PC-9 (cell line): ENCODE measurements at regions not wholly inside any gene's neighbourhood (a gene's known extent, or its start where the extent isn't known, plus 50 kb on each side); places are given as distances from the start of the nearest gene placed in this dataset.

Source experiments
- BruUV-seq: library from RNA; stranded (reverse); fragments of 400-500 nt; replicated peaks from 2 replicates; lab custom pipeline; 2021; lab: Mats Ljungman, UMichigan
- CTCF ChIA-PET: fragments of 300-600 bp; sonication (Branson Sonifier 250); formaldehyde crosslinking; loops from one replicate; lab custom pipeline; 2022; ENCODE audit warnings: antibody characterized with exemption; lab: Charles Lee
- POLR2A ChIA-PET: fragments of 300-600 bp; sonication (Branson Sonifier 250); formaldehyde crosslinking; loops from one replicate; lab custom pipeline; 2022; ENCODE audit warnings: antibody characterized with exemption; ENCODE audit not compliant: unreplicated experiment; lab: Charles Lee
- DNase-seq, 2 experiments: peaks; one replicate each; pipeline versions ENCODE4 v3.0.0 to v3.0.0-alpha.2; 2015 to 2022; ENCODE audit warnings: mixed read lengths in 1 of 2
- H2AFZ ChIP-seq: fragments of 200-600 bp; sonication (generic); 2 replicates; pipeline ENCODE4 v1.8.1; 2017; ENCODE audit warnings: antibody characterized with exemption
- H3F3A ChIP-seq: fragments of 200-600 bp; sonication (generic); 2 replicates; pipeline ENCODE4 v1.8.1; 2017; ENCODE audit warnings: antibody characterized with exemption, mild to moderate bottlenecking, low read depth; ENCODE audit not compliant: insufficient read depth
- H3K27ac ChIP-seq: fragments of 200-600 bp; sonication (generic); 2 replicates; pipeline ENCODE4 v1.6.1; 2016; ENCODE audit warnings: mixed run types
- H3K27me3 ChIP-seq: fragments of 200-600 bp; sonication (generic); 2 replicates; pipeline ENCODE4 v1.6.1; 2016; ENCODE audit warnings: low read depth, mixed run types; ENCODE audit not compliant: insufficient read depth
- H3K36me3 ChIP-seq: fragments of 200-600 bp; sonication (generic); 2 replicates; pipeline ENCODE4 v1.6.1; 2016; ENCODE audit warnings: low read depth, mixed run types
- H3K4me1 ChIP-seq: fragments of 200-600 bp; sonication (generic); replicated peaks from 2 replicates; pipeline ENCODE4 v1.6.1; 2016; ENCODE audit warnings: mixed run types; ENCODE audit not compliant: insufficient read depth
- H3K4me2 ChIP-seq: fragments of 200-600 bp; sonication (generic); 2 replicates; pipeline ENCODE4 v1.6.1; 2017; ENCODE audit warnings: mixed run types
- H3K4me3 ChIP-seq: fragments of 200-600 bp; sonication (generic); 2 replicates; pipeline ENCODE4 v1.6.1; 2016; ENCODE audit warnings: mixed run types
- H3K79me2 ChIP-seq: fragments of 200-600 bp; sonication (generic); 2 replicates; pipeline ENCODE4 v1.6.1; 2017; ENCODE audit warnings: low read depth, mixed run types
- H3K9me2 ChIP-seq: fragments of 200-600 bp; sonication (generic); 2 replicates; pipeline ENCODE4 v1.8.1; 2017; ENCODE audit warnings: mild to moderate bottlenecking; ENCODE audit not compliant: insufficient read depth
- H3K9me3 ChIP-seq: fragments of 200-600 bp; sonication (generic); 2 replicates; pipeline ENCODE4 v1.8.1; 2016; ENCODE audit warnings: low read depth; ENCODE audit not compliant: insufficient read depth
- H4K20me1 ChIP-seq: fragments of 200-600 bp; sonication (generic); 2 replicates; pipeline ENCODE4 v1.8.1; 2017; ENCODE audit not compliant: insufficient read depth
- CTCF ChIP-seq: fragments of 200-600 bp; sonication (generic); conservative IDR thresholded peaks from 2 replicates; pipeline ENCODE4 v1.6.1; 2017; ENCODE audit warnings: mixed run types, antibody characterized with exemption, mild to moderate bottlenecking, moderate library complexity
- EZH2 ChIP-seq: fragments of 200-600 bp; sonication (generic); IDR thresholded peaks from 2 replicates; pipeline ENCODE4 v1.8.0; 2017; ENCODE audit warnings: antibody characterized with exemption, low read depth
- intact Hi-C: fragments of 100-400 bp; cut with micrococcal nuclease; formaldehyde crosslinking; loops from one replicate; pipeline ENCODE4 v1.10.0; 2022; ENCODE audit not compliant: unreplicated experiment

DNA sequence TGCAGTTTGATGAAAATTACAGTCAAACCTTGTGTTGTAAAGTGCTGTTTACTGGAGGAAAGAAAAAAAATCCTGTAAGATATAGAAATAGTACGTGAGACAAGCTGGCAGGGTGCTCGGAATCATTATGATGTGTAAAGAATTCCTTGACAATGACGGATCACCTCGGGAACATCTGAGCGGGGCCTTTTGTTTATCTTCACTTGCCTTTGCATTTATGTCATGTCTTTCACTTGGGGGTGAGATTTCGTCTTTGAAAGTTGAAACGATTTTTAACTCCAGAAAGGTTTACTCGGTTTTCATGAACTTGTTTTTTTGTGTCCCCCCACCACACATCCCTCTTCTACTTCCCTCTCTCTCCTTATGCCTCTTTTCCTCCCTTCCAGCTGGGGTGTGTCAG, 128.3 kb upstream of the VEPH1 start:
- CTCF ChIA-PET, result no interaction called here
- no peak for DNase-seq
- POLR2A ChIA-PET, result interaction anchor here (0.7 kb wide), 1 partner anchor 281 kb away, joined by 13 read pairs; no protein-coding TSS in a partner anchor

GRCh38 chr3:157626817-157627216, 123.6 kb upstream of the VEPH1 start:
- TF ChIP-seq EZH2 (no peak), CTCF (no peak)
- Histone ChIP-seq H3K4me1 (no peaks in the 10 kb centered on the region; the same call in 1 of the 2 replicates), H3K36me3 (no peaks in the 10 kb centered on the region), H3K27ac (no peak overlapping the region), H4K20me1 (no peaks in the 10 kb centered on the region), H3K79me2 (no peaks in the 10 kb centered on the region), H3F3A (no peaks in the 10 kb centered on the region), H3K4me2 (no peak overlapping the region), H3K4me3 (no peak overlapping the region), H2AFZ (no peak overlapping the region), H3K9me2 (no peaks in the 10 kb centered on the region), H3K27me3 (no peaks in the 10 kb centered on the region), H3K9me3 (no peaks in the 10 kb centered on the region)
- BruUV-seq, result no TSS peak
- ChIA-PET CTCF (no interaction called here), POLR2A (no interaction called here)
- intact Hi-C loops, result no loop called here
- no peak for DNase-seq

More for the DNA sequence above, 128.3 kb upstream of the VEPH1 start:
- Histone ChIP-seq H2AFZ (no peak overlapping the region), H3K4me1 (no peaks in the 10 kb centered on the region; the same call in 1 of the 2 replicates), H3F3A (no peaks in the 10 kb centered on the region), H3K9me3 (no peaks in the 10 kb centered on the region), H3K4me3 (no peak overlapping the region), H3K27ac (no peak overlapping the region), H3K36me3 (no peaks in the 10 kb centered on the region), H3K27me3 (no peaks in the 10 kb centered on the region), H4K20me1 (no peaks in the 10 kb centered on the region), H3K9me2 (no peaks in the 10 kb centered on the region), H3K79me2 (no peaks in the 10 kb centered on the region), H3K4me2 (no peak overlapping the region)
- TF ChIP-seq CTCF (no peak), EZH2 (no peak)
- intact Hi-C loops, result no loop called here
- BruUV-seq, result no TSS peak

DNA sequence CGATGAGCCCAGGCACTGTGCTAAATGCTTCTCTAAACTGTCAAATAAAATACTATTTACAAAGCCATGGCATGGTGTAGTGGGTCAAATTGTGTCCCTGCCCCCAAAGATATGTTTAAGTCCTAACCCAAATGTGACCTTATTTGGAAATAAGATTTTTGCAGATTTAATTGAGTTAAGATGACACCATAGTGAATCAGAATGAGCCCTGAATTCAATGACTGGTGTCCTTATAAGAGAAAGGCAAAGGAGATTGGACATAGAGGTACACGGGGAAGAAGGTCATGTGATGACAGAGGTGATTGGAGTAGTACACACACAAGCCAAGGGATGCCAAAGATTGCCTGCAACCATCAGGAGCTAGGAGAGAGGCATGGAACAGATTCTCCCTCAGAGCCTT, 121.6 kb upstream of the VEPH1 start:
- Histone ChIP-seq H3K4me3 (no peak overlapping the region), H3F3A (no peaks in the 10 kb centered on the region), H3K36me3 (no peaks in the 10 kb centered on the region), H4K20me1 (no peaks in the 10 kb centered on the region), H3K9me2 (no peaks in the 10 kb centered on the region), H3K27ac (no peak overlapping the region), H3K79me2 (no peaks in the 10 kb centered on the region), H2AFZ (no peak overlapping the region), H3K4me1 (no peaks in the 10 kb centered on the region; the same call in 1 of the 2 replicates), H3K27me3 (no peaks in the 10 kb centered on the region), H3K9me3 (no peaks in the 10 kb centered on the region), H3K4me2 (no peak overlapping the region)
- BruUV-seq, result no TSS peak
- no peak for DNase-seq
- CTCF ChIA-PET, result no interaction called here
- POLR2A ChIA-PET, result no interaction called here
- TF ChIP-seq EZH2 (no peak), CTCF (no peak)
- intact Hi-C loops, result no loop called here
